ENCODE measurements at regions not wholly inside any gene's neighbourhood (a gene's known extent, or its start where the extent isn't known, plus 50 kb on each side); places are given as distances from the start of the nearest gene placed in this dataset.

DNA sequence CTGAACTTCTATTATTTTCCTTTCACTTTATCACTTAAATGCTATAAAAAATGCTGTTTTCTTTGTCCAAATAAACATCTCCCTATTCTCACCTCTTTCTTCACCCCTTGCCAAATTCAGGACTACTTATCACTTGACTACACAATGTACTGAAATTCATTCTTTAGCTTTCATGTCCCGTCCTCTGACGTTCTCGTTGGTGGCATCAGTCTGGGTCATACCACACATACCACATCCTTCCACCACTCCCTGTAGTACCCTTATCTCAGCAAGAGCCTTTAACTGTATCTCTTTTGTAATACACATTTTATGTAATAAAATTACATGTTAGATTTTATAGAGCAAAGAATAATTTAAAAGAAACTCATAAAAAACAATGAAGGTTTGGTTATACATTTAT, 231.1 kb upstream of the PAPPA start:
- peaks cover 7% of the 10 kb centered on the region for H3K27me3 Mint-ChIP-seq (ENCODE audit: insufficient read depth)
- H3K36me3 Mint-ChIP-seq (ENCODE audit: low read depth), result no peaks in the 10 kb centered on the region
- no peak overlapping the region for H3K4me3 Mint-ChIP-seq
- no peak overlapping the region for H3K27ac ChIP-seq (ENCODE audit: low read depth, low read length)
- H3K9ac ChIP-seq (ENCODE audit: extremely low read depth, low read length, poor library complexity, severe bottlenecking), result no peak overlapping the region
- no peak overlapping the region for H3K4me3 ChIP-seq (ENCODE audit: low read length)
- no peaks in the 10 kb centered on the region for H3K4me1 ChIP-seq (ENCODE audit: control insufficient read depth, insufficient read depth, low read length)
- peaks cover 14% of the 10 kb centered on the region for H3K9me3 ChIP-seq (ENCODE audit: control insufficient read depth, low read length)
- no peaks in the 10 kb centered on the region for H3K4me1 Mint-ChIP-seq
- no peak for DNase-seq
- no peak overlapping the region for H3K27ac Mint-ChIP-seq
- no peaks in the 10 kb centered on the region for H3K27me3 ChIP-seq (ENCODE audit: control insufficient read depth, insufficient read depth, low read length, poor library complexity, severe bottlenecking)
- no peaks in the 10 kb centered on the region for H3K36me3 ChIP-seq (ENCODE audit: control insufficient read depth, insufficient read depth, low read length)
- TF ChIP-seq, protein P1, sequence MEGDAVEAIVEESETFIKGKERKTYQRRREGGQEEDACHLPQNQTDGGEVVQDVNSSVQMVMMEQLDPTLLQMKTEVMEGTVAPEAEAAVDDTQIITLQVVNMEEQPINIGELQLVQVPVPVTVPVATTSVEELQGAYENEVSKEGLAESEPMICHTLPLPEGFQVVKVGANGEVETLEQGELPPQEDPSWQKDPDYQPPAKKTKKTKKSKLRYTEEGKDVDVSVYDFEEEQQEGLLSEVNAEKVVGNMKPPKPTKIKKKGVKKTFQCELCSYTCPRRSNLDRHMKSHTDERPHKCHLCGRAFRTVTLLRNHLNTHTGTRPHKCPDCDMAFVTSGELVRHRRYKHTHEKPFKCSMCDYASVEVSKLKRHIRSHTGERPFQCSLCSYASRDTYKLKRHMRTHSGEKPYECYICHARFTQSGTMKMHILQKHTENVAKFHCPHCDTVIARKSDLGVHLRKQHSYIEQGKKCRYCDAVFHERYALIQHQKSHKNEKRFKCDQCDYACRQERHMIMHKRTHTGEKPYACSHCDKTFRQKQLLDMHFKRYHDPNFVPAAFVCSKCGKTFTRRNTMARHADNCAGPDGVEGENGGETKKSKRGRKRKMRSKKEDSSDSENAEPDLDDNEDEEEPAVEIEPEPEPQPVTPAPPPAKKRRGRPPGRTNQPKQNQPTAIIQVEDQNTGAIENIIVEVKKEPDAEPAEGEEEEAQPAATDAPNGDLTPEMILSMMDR (conservative IDR thresholded peaks at IDR 0.05), result no peak
- H3K9me3 Mint-ChIP-seq, result peaks cover 9% of the 10 kb centered on the region
- WGBS, 2 experiments (ENCODE audit: insufficient coverage in 1 of 2, insufficient read length in 1 of 2), result 74 to 87% methylated on average over 3 of the region's 3 CpGs

DNA sequence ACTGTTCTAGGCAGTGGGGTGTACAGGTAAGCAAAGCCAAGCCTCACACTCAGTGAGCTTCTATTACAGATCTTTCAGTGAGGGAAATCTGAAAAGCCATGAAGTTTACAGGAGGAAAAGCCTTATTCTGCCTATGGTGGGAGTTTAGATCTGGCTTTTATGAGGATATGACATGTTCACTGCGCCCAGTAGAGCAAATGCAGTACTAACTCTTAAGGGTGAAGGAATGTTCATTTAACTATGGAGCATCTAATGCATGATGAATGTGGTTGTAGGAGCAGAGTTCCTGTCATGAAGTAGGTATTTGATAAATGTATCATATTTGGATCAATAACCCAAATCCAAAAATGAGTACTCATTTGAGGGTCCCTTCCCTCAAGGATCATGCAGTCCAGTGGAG, 230.2 kb upstream of the PAPPA start:
- H3K4me1 Mint-ChIP-seq, result no peaks in the 10 kb centered on the region
- Histone ChIP-seq H3K9me3 (ENCODE audit: control insufficient read depth, low read length) (peaks cover 14% of the 10 kb centered on the region), H3K9ac (ENCODE audit: extremely low read depth, low read length, poor library complexity, severe bottlenecking) (no peak overlapping the region), H3K4me1 (ENCODE audit: control insufficient read depth, insufficient read depth, low read length) (no peaks in the 10 kb centered on the region), H3K27me3 (ENCODE audit: control insufficient read depth, insufficient read depth, low read length, poor library complexity, severe bottlenecking) (no peaks in the 10 kb centered on the region), H3K27ac (ENCODE audit: low read depth, low read length) (no peak overlapping the region), H3K4me3 (ENCODE audit: low read length) (no peak overlapping the region), H3K36me3 (ENCODE audit: control insufficient read depth, insufficient read depth, low read length) (no peaks in the 10 kb centered on the region)
- H3K27me3 Mint-ChIP-seq (ENCODE audit: insufficient read depth), result peaks cover 7% of the 10 kb centered on the region
- H3K36me3 Mint-ChIP-seq (ENCODE audit: low read depth), result no peaks in the 10 kb centered on the region
- H3K9me3 Mint-ChIP-seq, result peaks cover 9% of the 10 kb centered on the region
- H3K4me3 Mint-ChIP-seq, result no peak overlapping the region
- TF ChIP-seq, protein P1 (conservative IDR thresholded peaks at IDR 0.05), result no peak
- no peak for DNase-seq
- H3K27ac Mint-ChIP-seq, result no peak overlapping the region
- WGBS, 2 experiments (ENCODE audit: insufficient coverage in 1 of 2, insufficient read length in 1 of 2), result 53 to 60% methylated on average over 1 of the region's 1 CpG

DNA sequence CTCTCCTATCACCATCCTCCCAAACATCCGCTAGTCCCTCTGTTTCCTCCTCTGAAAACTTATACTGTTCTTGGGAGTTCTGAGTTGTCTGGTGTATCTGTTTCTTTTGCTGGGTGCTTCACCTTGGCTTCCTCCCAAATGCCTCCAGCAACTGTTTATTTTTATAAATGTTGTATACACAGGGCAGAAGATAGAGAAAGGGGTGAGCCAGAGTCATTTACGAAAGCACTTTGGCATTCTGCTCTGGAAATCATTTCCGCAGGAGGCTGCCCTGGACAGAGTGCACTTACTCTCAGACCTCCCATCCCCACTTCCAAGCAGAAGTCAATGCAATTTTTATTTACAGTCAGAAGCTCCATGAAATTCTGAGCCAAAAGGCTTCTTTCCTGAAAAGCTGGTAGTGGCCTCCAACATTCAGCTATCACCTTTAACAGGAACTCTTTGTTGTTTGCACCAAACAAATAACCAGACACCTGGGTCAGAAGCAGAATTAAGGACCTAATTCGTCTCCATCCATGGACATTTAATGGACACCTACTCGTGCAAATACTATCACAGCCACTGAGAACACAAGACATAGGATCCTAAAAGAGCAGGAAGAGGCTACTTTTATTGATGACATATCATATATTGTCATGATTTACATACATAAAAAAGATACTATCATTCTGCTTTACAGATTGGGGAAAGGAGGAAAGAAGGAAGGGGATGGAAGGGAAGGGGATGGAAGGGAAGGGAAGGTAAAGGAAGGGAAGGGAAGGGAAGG, 229.5 kb upstream of the PAPPA start:
- Histone ChIP-seq H3K27me3 (ENCODE audit: control insufficient read depth, insufficient read depth, low read length, poor library complexity, severe bottlenecking) (no peaks in the 10 kb centered on the region), H3K9me3 (ENCODE audit: control insufficient read depth, low read length) (peaks cover 14% of the 10 kb centered on the region), H3K4me1 (ENCODE audit: control insufficient read depth, insufficient read depth, low read length) (no peaks in the 10 kb centered on the region), H3K4me3 (ENCODE audit: low read length) (no peak overlapping the region), H3K9ac (ENCODE audit: extremely low read depth, low read length, poor library complexity, severe bottlenecking) (no peak overlapping the region), H3K27ac (ENCODE audit: low read depth, low read length) (no peak overlapping the region), H3K36me3 (ENCODE audit: control insufficient read depth, insufficient read depth, low read length) (no peaks in the 10 kb centered on the region)
- Mint-ChIP-seq H3K36me3 (ENCODE audit: low read depth) (no peaks in the 10 kb centered on the region), H3K4me3 (no peak overlapping the region), H3K27ac (no peak overlapping the region), H3K27me3 (ENCODE audit: insufficient read depth) (peaks cover 6% of the 10 kb centered on the region), H3K4me1 (no peaks in the 10 kb centered on the region), H3K9me3 (peaks cover 6% of the 10 kb centered on the region)
- WGBS, 2 experiments (ENCODE audit: insufficient coverage in 1 of 2, insufficient read length in 1 of 2), result 82% methylated on average over 4 of the region's 5 CpGs; no CpG with 5 or more reads in 1 of the 2 experiments
- no peak for DNase-seq
- TF ChIP-seq, protein P1 (conservative IDR thresholded peaks at IDR 0.05), result no peak

Data from endodermal cell (in vitro differentiated cells).